CD4-positive, alpha-beta T cell (primary cell): ENCODE measurements at regions not wholly inside any gene's neighbourhood (a gene's known extent, or its start where the extent isn't known, plus 50 kb on each side); places are given as distances from the start of the nearest gene placed in this dataset.

Experiments used
- ATAC-seq: fragments of 200-7000 bp; cut with Tn5 transposase; one replicate; pipeline ENCODE4 v1.10.0; 2022; ENCODE audit warnings: mild to moderate bottlenecking; ENCODE audit not compliant: poor library complexity
- CTCF ChIA-PET: fragments of 350-600 bp; sonication (Branson Sonifier 250); formaldehyde crosslinking; loops from one replicate; lab custom pipeline; 2021; ENCODE audit warnings: antibody characterized with exemption, inconsistent platforms; lab: Charles Lee
- POLR2A ChIA-PET: fragments of 350-600 bp; sonication (Branson Sonifier 250); formaldehyde crosslinking; loops from one replicate; lab custom pipeline; 2021; ENCODE audit warnings: antibody characterized with exemption, inconsistent platforms; lab: Charles Lee
- DNase-seq, 14 experiments: peaks; one replicate each; pipeline ENCODE4 v3.0.0-alpha.2; 2013 to 2020; ENCODE audit warnings: mixed read lengths in 2 of 14
- H3K27ac ChIP-seq, 2 donors: one replicate each; pipeline versions ENCODE4 v1.5.1 to v1.7.0; 2013; ENCODE audit warnings: low read length in 2 of 2, low read depth in 1 of 2, mild to moderate bottlenecking in 1 of 2
- H3K27me3 ChIP-seq, 2 experiments: 1 replicate in 1 of 2; 2 replicates in 1 of 2; pipeline versions ENCODE4 v1.6.1 to v1.7.0; 2013; ENCODE audit warnings: low read length in 2 of 2, control low read depth in 1 of 2, mild to moderate bottlenecking in 1 of 2, moderate library complexity in 1 of 2; ENCODE audit not compliant: insufficient read depth in 2 of 2, control insufficient read depth in 1 of 2
- H3K36me3 ChIP-seq: one replicate; pipeline ENCODE4 v1.6.1; 2013; ENCODE audit warnings: low read length, control low read depth; ENCODE audit not compliant: insufficient read depth
- H3K4me1 ChIP-seq: one replicate; pipeline ENCODE4 v1.6.1; 2013; ENCODE audit warnings: low read length, control low read depth; ENCODE audit not compliant: insufficient read depth
- H3K4me3 ChIP-seq: one replicate; pipeline ENCODE4 v1.5.1; 2013; ENCODE audit warnings: mild to moderate bottlenecking, low read length, moderate library complexity
- H3K9me3 ChIP-seq, 2 experiments: 1 replicate in 1 of 2; 2 replicates in 1 of 2; pipeline versions ENCODE4 v1.6.1 to v1.7.0; 2013; ENCODE audit warnings: low read length in 2 of 2, mild to moderate bottlenecking in 2 of 2, control low read depth in 1 of 2, moderate library complexity in 1 of 2; ENCODE audit not compliant: control insufficient read depth in 1 of 2, insufficient read depth in 1 of 2
- H3K27ac Mint-ChIP-seq: one replicate; pipeline ENCODE4 v1.8.0; 2020; ENCODE audit warnings: mixed read lengths
- H3K27me3 Mint-ChIP-seq: one replicate; pipeline ENCODE4 v1.8.0; 2021; ENCODE audit warnings: mixed read lengths
- H3K36me3 Mint-ChIP-seq: one replicate; pipeline ENCODE4 v1.8.0; 2021; ENCODE audit warnings: low read depth, mixed read lengths
- H3K4me1 Mint-ChIP-seq: one replicate; pipeline ENCODE4 v1.8.0; 2021; ENCODE audit warnings: low read depth, mixed read lengths
- H3K4me3 Mint-ChIP-seq: one replicate; pipeline ENCODE4 v1.8.0; 2020; ENCODE audit warnings: mild to moderate bottlenecking, mixed read lengths
- H3K9me3 Mint-ChIP-seq: one replicate; pipeline ENCODE4 v1.8.0; 2020; ENCODE audit warnings: mixed read lengths
- CTCF ChIP-seq: fragments of 200-600 bp; IDR thresholded peaks from one replicate; pipeline ENCODE4 v1.8.0; 2022; ENCODE audit warnings: antibody characterized with exemption, mild to moderate bottlenecking
- intact Hi-C, 2 experiments: fragments of 100-400 bp; cut with DNase I in 1 of 2; cut with micrococcal nuclease in 1 of 2; formaldehyde crosslinking; loops; one replicate each; pipeline versions ENCODE4 v1.15.1 to v1.9.0; 2023 to 2025; cut with DNase I, micrococcal nuclease

DNA sequence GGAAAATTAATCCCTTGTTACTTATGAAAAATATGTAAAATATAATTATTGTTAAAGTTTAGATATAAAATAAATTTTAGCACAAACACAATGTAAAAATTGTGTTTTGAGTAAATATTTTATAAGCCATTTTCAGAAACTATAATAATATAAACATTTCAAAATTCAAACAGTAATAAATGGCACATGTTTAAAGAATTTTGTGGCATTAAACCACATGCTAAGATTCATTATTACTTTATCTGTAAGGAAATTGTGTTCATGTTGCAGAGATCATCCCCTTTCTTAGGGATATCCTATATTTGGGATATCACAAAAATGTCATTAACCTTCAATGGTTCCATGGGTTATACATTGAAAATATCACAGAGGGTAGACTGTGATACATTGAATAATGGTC is 1044.3 kb downstream of the AMY1C start:
- Mint-ChIP-seq H3K4me3 (no peak overlapping the region), H3K4me1 (no peaks in the 10 kb centered on the region), H3K36me3 (no peaks in the 10 kb centered on the region), H3K27me3 (no peaks in the 10 kb centered on the region), H3K27ac (no peak overlapping the region), H3K9me3 (peaks cover 14% of the 10 kb centered on the region)
- H3K4me1 ChIP-seq, result no peaks in the 10 kb centered on the region
- H3K9me3 ChIP-seq, result peaks cover 0 to 7% of the 10 kb centered on the region in 2 experiments
- no peaks in the 10 kb centered on the region for H3K27me3 ChIP-seq
- ATAC-seq (no peak), DNase-seq (no peak)
- ChIA-PET POLR2A (no interaction called here), CTCF (no interaction called here)
- intact Hi-C loops, result no loop called here
- no peak overlapping the region for H3K27ac ChIP-seq
- no peak overlapping the region for H3K4me3 ChIP-seq
- no peaks in the 10 kb centered on the region for H3K36me3 ChIP-seq
- no peak for TF ChIP-seq CTCF

GRCh38 chr1:104795931-104796330 is 1046.2 kb downstream of the AMY1C start:
- H3K4me1 ChIP-seq, result no peaks in the 10 kb centered on the region
- ChIA-PET CTCF (no interaction called here), POLR2A (no interaction called here)
- H3K4me3 ChIP-seq, result no peak overlapping the region
- ATAC-seq, result no peak
- intact Hi-C loops, result no loop called here
- H3K36me3 Mint-ChIP-seq, result no peaks in the 10 kb centered on the region
- H3K27ac Mint-ChIP-seq, result no peak overlapping the region
- H3K4me3 Mint-ChIP-seq, result no peak overlapping the region
- TF ChIP-seq CTCF, result no peak
- H3K27ac ChIP-seq, result no peak overlapping the region
- peaks cover 14% of the 10 kb centered on the region for H3K9me3 Mint-ChIP-seq
- H3K27me3 ChIP-seq, result no peaks in the 10 kb centered on the region
- DNase-seq, result no peak
- H3K9me3 ChIP-seq, result peaks cover 1 to 7% of the 10 kb centered on the region in 2 experiments
- no peaks in the 10 kb centered on the region for H3K36me3 ChIP-seq
- no peaks in the 10 kb centered on the region for H3K27me3 Mint-ChIP-seq
- no peaks in the 10 kb centered on the region for H3K4me1 Mint-ChIP-seq

DNA sequence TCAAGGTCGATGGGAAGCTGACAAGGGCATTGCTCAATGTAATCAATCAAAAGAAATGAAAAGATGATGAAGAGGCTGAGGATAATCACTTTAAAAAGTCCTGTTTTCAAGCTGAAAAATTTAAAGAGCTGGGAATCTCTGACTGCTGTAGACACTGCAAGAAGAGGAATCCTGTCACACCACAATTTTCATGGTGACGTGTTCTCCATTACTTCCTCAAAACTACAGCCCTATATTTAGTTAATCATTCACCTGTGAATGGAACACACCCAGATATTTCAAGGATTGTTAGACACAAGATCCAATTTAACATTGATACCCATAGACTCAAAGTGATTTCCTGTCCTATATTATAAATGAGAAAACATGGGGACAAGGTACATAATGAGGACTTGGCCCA is 1048.3 kb downstream of the AMY1C start:
- H3K27ac Mint-ChIP-seq, result no peak overlapping the region
- ATAC-seq, result no peak
- TF ChIP-seq CTCF, result no peak
- no peaks in the 10 kb centered on the region for H3K27me3 Mint-ChIP-seq
- H3K4me3 Mint-ChIP-seq, result no peak overlapping the region
- peaks cover 5 to 10% of the 10 kb centered on the region in 2 experiments for H3K9me3 ChIP-seq
- H3K4me1 ChIP-seq, result no peaks in the 10 kb centered on the region
- POLR2A ChIA-PET, result no interaction called here
- CTCF ChIA-PET, result no interaction called here
- H3K36me3 Mint-ChIP-seq, result no peaks in the 10 kb centered on the region
- H3K36me3 ChIP-seq, result no peaks in the 10 kb centered on the region
- H3K27me3 ChIP-seq, result no peaks in the 10 kb centered on the region
- no peak overlapping the region for H3K27ac ChIP-seq
- no peak overlapping the region for H3K4me3 ChIP-seq
- intact Hi-C loops, result no loop called here
- H3K9me3 Mint-ChIP-seq, result peaks cover 9% of the 10 kb centered on the region
- no peak for DNase-seq
- H3K4me1 Mint-ChIP-seq, result no peaks in the 10 kb centered on the region
